A673 (cell line): ENCODE measurements at regions not wholly inside any gene's neighbourhood (a gene's known extent, or its start where the extent isn't known, plus 50 kb on each side); places are given as distances from the start of the nearest gene placed in this dataset.

Experiments used
- BruUV-seq: library from RNA; stranded (reverse); fragments of 400-500 nt; replicated peaks from 2 replicates; lab custom pipeline; 2021; lab: Mats Ljungman, UMichigan
- CTCF ChIA-PET: fragments of 300-600 bp; sonication (Branson Sonifier 250); formaldehyde crosslinking; loops from one replicate; lab custom pipeline; 2022; ENCODE audit warnings: antibody characterized with exemption; lab: Charles Lee
- POLR2A ChIA-PET: fragments of 300-600 bp; sonication (Branson Sonifier 250); formaldehyde crosslinking; loops from one replicate; lab custom pipeline; 2022; ENCODE audit warnings: antibody characterized with exemption; ENCODE audit not compliant: low non-redundant PET; lab: Charles Lee
- DNase-seq: peaks from one replicate; pipeline ENCODE4 v3.0.0-alpha.2; 2015; ENCODE audit warnings: low spot score
- H3K27ac ChIP-seq: fragments of 200-600 bp; sonication (generic); 2 replicates; pipeline ENCODE4 v1.5.1; 2016; ENCODE audit warnings: mixed run types, low read depth, mild to moderate bottlenecking, mixed read lengths, antibody characterized with exemption, low read length; ENCODE audit not compliant: poor library complexity, severe bottlenecking
- H3K27me3 ChIP-seq: fragments of 200-600 bp; sonication (generic); replicated peaks from 2 replicates; pipeline ENCODE4 v1.6.1; 2017; ENCODE audit warnings: mixed run types, low read depth, mild to moderate bottlenecking, mixed read lengths, antibody characterized with exemption, low read length; ENCODE audit not compliant: insufficient read depth, poor library complexity
- H3K36me3 ChIP-seq: fragments of 200-600 bp; sonication (generic); 2 replicates; pipeline ENCODE4 v1.6.1; 2016; ENCODE audit warnings: mixed run types, mild to moderate bottlenecking, mixed read lengths, antibody characterized with exemption, low read length; ENCODE audit not compliant: insufficient read depth, poor library complexity, severe bottlenecking
- H3K4me1 ChIP-seq: fragments of 200-600 bp; sonication (generic); 2 replicates; pipeline ENCODE4 v1.6.1; 2017; ENCODE audit warnings: mixed run types, mild to moderate bottlenecking, mixed read lengths, antibody characterized with exemption, low read length; ENCODE audit not compliant: insufficient read depth, poor library complexity, severe bottlenecking
- H3K4me3 ChIP-seq: fragments of 200-600 bp; sonication (generic); 2 replicates; pipeline ENCODE4 v1.5.1; 2016; ENCODE audit warnings: low read depth, mixed run types, mild to moderate bottlenecking, mixed read lengths, low read length; ENCODE audit not compliant: poor library complexity, severe bottlenecking
- H3K9me3 ChIP-seq: fragments of 200-600 bp; sonication (generic); 2 replicates; pipeline ENCODE4 v1.6.1; 2016; ENCODE audit warnings: mixed run types, low read depth, mild to moderate bottlenecking, mixed read lengths, antibody characterized with exemption, low read length; ENCODE audit not compliant: poor library complexity, severe bottlenecking
- EZH2 ChIP-seq: fragments of 200-600 bp; sonication (generic); IDR thresholded peaks from 2 replicates; pipeline ENCODE4 v1.6.1; 2017; ENCODE audit warnings: borderline replicate concordance, low read depth, mild to moderate bottlenecking, mixed read lengths, antibody characterized with exemption, low read length; ENCODE audit not compliant: poor library complexity, severe bottlenecking
- intact Hi-C: fragments of 100-400 bp; cut with micrococcal nuclease; formaldehyde crosslinking; loops from one replicate; pipeline ENCODE4 v1.10.0; 2022; ENCODE audit not compliant: unreplicated experiment
- TF ChIP-seq, protein P1 (sequence below): fragments of 300-800, 200-600 bp; sonication (generic); conservative IDR thresholded peaks from 2 replicates; pipeline ENCODE4 v1.5.1; 2017; ENCODE audit warnings: low read depth, mild to moderate bottlenecking, antibody characterized with exemption, low read length, moderate library complexity, mixed read lengths

GRCh38 chr5:114204923-114205322, 156.9 kb upstream of the KCNN2 start:
- Histone ChIP-seq H3K27me3 (no peaks in the 10 kb centered on the region), H3K27ac (no peak overlapping the region), H3K4me3 (no peak overlapping the region), H3K9me3 (peaks cover 6% of the 10 kb centered on the region), H3K36me3 (no peaks in the 10 kb centered on the region), H3K4me1 (no peaks in the 10 kb centered on the region)
- TF ChIP-seq EZH2: no peak
- TF ChIP-seq, protein P1, sequence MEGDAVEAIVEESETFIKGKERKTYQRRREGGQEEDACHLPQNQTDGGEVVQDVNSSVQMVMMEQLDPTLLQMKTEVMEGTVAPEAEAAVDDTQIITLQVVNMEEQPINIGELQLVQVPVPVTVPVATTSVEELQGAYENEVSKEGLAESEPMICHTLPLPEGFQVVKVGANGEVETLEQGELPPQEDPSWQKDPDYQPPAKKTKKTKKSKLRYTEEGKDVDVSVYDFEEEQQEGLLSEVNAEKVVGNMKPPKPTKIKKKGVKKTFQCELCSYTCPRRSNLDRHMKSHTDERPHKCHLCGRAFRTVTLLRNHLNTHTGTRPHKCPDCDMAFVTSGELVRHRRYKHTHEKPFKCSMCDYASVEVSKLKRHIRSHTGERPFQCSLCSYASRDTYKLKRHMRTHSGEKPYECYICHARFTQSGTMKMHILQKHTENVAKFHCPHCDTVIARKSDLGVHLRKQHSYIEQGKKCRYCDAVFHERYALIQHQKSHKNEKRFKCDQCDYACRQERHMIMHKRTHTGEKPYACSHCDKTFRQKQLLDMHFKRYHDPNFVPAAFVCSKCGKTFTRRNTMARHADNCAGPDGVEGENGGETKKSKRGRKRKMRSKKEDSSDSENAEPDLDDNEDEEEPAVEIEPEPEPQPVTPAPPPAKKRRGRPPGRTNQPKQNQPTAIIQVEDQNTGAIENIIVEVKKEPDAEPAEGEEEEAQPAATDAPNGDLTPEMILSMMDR: no peak
- intact Hi-C loops: no loop called here
- ChIA-PET CTCF (no interaction called here), POLR2A (interaction anchor here (0.7 kb wide), 1 partner anchor 205 kb away, joined by 5 read pairs; no protein-coding TSS in a partner anchor)
- BruUV-seq: no TSS peak
- DNase-seq: no peak

GRCh38 chr5:114206640-114207039, 155.2 kb upstream of the KCNN2 start:
- no peak overlapping the region for H3K4me3 ChIP-seq
- no peak for DNase-seq
- no peaks in the 10 kb centered on the region for H3K36me3 ChIP-seq
- BruUV-seq: no TSS peak
- H3K4me1 ChIP-seq: no peaks in the 10 kb centered on the region
- H3K9me3 ChIP-seq: no peaks in the 10 kb centered on the region
- H3K27me3 ChIP-seq: no peaks in the 10 kb centered on the region
- POLR2A ChIA-PET: interaction anchor here (0.7 kb wide), 1 partner anchor 84 kb away, joined by 4 read pairs; no protein-coding TSS in a partner anchor
- CTCF ChIA-PET: no interaction called here
- intact Hi-C loops: no loop called here
- no peak for TF ChIP-seq EZH2
- TF ChIP-seq, protein P1: no peak
- no peak overlapping the region for H3K27ac ChIP-seq

GRCh38 chr5:114207615-114208014, 154.3 kb upstream of the KCNN2 start:
- H3K4me1 ChIP-seq: no peaks in the 10 kb centered on the region
- intact Hi-C loops: no loop called here
- no peaks in the 10 kb centered on the region for H3K27me3 ChIP-seq
- no peak overlapping the region for H3K27ac ChIP-seq
- no peaks in the 10 kb centered on the region for H3K36me3 ChIP-seq
- ChIA-PET CTCF (no interaction called here), POLR2A (no interaction called here)
- BruUV-seq: no TSS peak
- H3K4me3 ChIP-seq: no peak overlapping the region
- H3K9me3 ChIP-seq: no peaks in the 10 kb centered on the region
- no peak for DNase-seq
- TF ChIP-seq, protein P1: no peak
- TF ChIP-seq EZH2: no peak
